GM12878 (cell line): ENCODE measurements at regions not wholly inside any gene's neighbourhood (a gene's known extent, or its start where the extent isn't known, plus 50 kb on each side); places are given as distances from the start of the nearest gene placed in this dataset.

Source experiments
- ATAC-seq: fragments of 200-7000 bp; cut with Tn5 transposase; 3 replicates; pipeline ENCODE4 v1.9.1; 2020; ENCODE audit warnings: mild to moderate bottlenecking, moderate library complexity
- BruUV-seq: library from RNA; stranded (reverse); fragments of 400-500 nt; replicated peaks from 2 replicates; lab custom pipeline; 2021; lab: Mats Ljungman, UMichigan
- CTCF ChIA-PET: fragments of 300-600 bp; sonication (Branson Sonifier 250); formaldehyde crosslinking; extraction: SDS; loops from one replicate; lab custom pipeline; 2021; ENCODE audit warnings: inconsistent platforms; lab: Yijun Ruan, JAX
- POLR2A ChIA-PET: fragments of 350-600 bp; formaldehyde crosslinking; extraction: SDS; loops from one replicate; lab custom pipeline; 2021; ENCODE audit warnings: inconsistent platforms; lab: Charles Lee
- RAD21 ChIA-PET: fragments of 300-600 bp; sonication (Branson Sonifier 250); formaldehyde crosslinking; loops from one replicate; lab custom pipeline; 2023; ENCODE audit warnings: antibody characterized with exemption; ENCODE audit not compliant: unreplicated experiment; lab: Charles Lee
- SMC1A ChIA-PET: fragments of 300-600 bp; sonication (Branson Sonifier 250); formaldehyde crosslinking; loops from one replicate; lab custom pipeline; 2023; ENCODE audit not compliant: unreplicated experiment, uncharacterized antibody; lab: Charles Lee
- DNase-seq: peaks from one replicate; pipeline ENCODE4 v3.0.0-alpha.2; 2011; ENCODE audit warnings: low read depth, low spot score
- FAIRE-seq: peaks from 3 replicates; lab custom pipeline; 2011; peaks lifted over from hg19 to GRCh38; lab: Jason Lieb, UNC
- H2AFZ ChIP-seq: 2 replicates; pipeline ENCODE4 v1.6.0; 2011; ENCODE audit warnings: low read depth, low read length, control low read depth; ENCODE audit not compliant: control insufficient read depth
- H3K27ac ChIP-seq: 2 replicates; pipeline ENCODE4 v1.5.1; 2011; ENCODE audit warnings: control low read depth; ENCODE audit not compliant: control insufficient read depth, insufficient read depth
- H3K27me3 ChIP-seq, 2 experiments: replicated peaks in 1 of 2; 2 replicates each; pipeline versions ENCODE4 v1.6.0 to v1.6.1; 2011; ENCODE audit warnings: low read length in 1 of 2; ENCODE audit not compliant: control insufficient read depth in 2 of 2, insufficient read depth in 2 of 2
- H3K36me3 ChIP-seq, 2 experiments: 2 replicates each; pipeline ENCODE4 v1.5.1; 2011; ENCODE audit warnings: low read length in 1 of 2; ENCODE audit not compliant: control insufficient read depth in 2 of 2, insufficient read depth in 2 of 2
- H3K4me1 ChIP-seq: 2 replicates; pipeline ENCODE4 v1.6.1; 2011; ENCODE audit warnings: mild to moderate bottlenecking, low read length, moderate library complexity, mixed read lengths; ENCODE audit not compliant: control insufficient read depth, insufficient read depth
- H3K4me2 ChIP-seq: 2 replicates; pipeline ENCODE4 v1.6.0; 2011; ENCODE audit warnings: control low read depth; ENCODE audit not compliant: control insufficient read depth, insufficient read depth
- H3K4me3 ChIP-seq: fragments of 200-600 bp; sonication (generic); 2 replicates; pipeline ENCODE4 v1.5.1; 2016
- H3K79me2 ChIP-seq: 2 replicates; pipeline ENCODE4 v1.6.0; 2011; ENCODE audit warnings: low read length; ENCODE audit not compliant: control insufficient read depth, insufficient read depth
- H3K9ac ChIP-seq: 2 replicates; pipeline ENCODE4 v1.8.0; 2011; ENCODE audit warnings: low read length, control low read depth, mixed read lengths; ENCODE audit not compliant: control insufficient read depth, insufficient read depth
- H3K9me3 ChIP-seq: replicated peaks from 3 replicates; pipeline ENCODE4 v1.5.1; 2011; ENCODE audit warnings: mild to moderate bottlenecking, low read length; ENCODE audit not compliant: control insufficient read depth, insufficient read depth
- H4K20me1 ChIP-seq: 2 replicates; pipeline ENCODE4 v1.6.0; 2011; ENCODE audit not compliant: control insufficient read depth, insufficient read depth
- ATF7 ChIP-seq: fragments of 450-650 bp; IDR thresholded peaks from 2 replicates; pipeline ENCODE4 v1.6.1; 2016; ENCODE audit warnings: low read depth, mild to moderate bottlenecking
- IRF4 ChIP-seq: IDR thresholded peaks from 2 replicates; pipeline ENCODE4 v1.6.1; 2011; ENCODE audit warnings: low read depth, low read length
- MEF2A ChIP-seq: IDR thresholded peaks from 2 replicates; pipeline ENCODE4 v1.6.1; 2011; ENCODE audit warnings: low read depth, mild to moderate bottlenecking, low read length, moderate library complexity; ENCODE audit not compliant: insufficient read depth
- MYC ChIP-seq: IDR thresholded peaks from 2 replicates; pipeline ENCODE4 v1.6.1; 2011; ENCODE audit warnings: mild to moderate bottlenecking, low read length, moderate library complexity, inconsistent platforms; ENCODE audit not compliant: insufficient read depth, insufficient replicate concordance, insufficient read length, severe bottlenecking
- PAX8 ChIP-seq: fragments of 450-650 bp; IDR thresholded peaks from 2 replicates; pipeline ENCODE4 v1.6.1; 2017; ENCODE audit warnings: mild to moderate bottlenecking, moderate library complexity
- POLR2AphosphoS5 ChIP-seq: IDR thresholded peaks from 2 replicates; pipeline ENCODE4 v1.6.1; 2011; ENCODE audit warnings: mild to moderate bottlenecking, low read length, inconsistent platforms
- TBL1XR1 ChIP-seq: IDR thresholded peaks from 2 replicates; pipeline ENCODE4 v1.6.1; 2012; ENCODE audit warnings: low read depth, low read length, improper control_type of control experiment
- ZNF207 ChIP-seq: fragments of 450-650 bp; IDR thresholded peaks from 2 replicates; pipeline ENCODE4 v1.6.1; 2014; ENCODE audit warnings: antibody characterized with exemption, mild to moderate bottlenecking, borderline replicate concordance
- in situ Hi-C: fragments of 300-500 bp; cut with MboI; formaldehyde crosslinking; loops from 9 replicates; pipeline ENCODE4 v1.14.3; 2018; ENCODE audit warnings: mixed read lengths
- intact Hi-C: fragments of 100-400 bp; cut with micrococcal nuclease; formaldehyde crosslinking; loops from one replicate; pipeline ENCODE4 v1.14.2; 2022; ENCODE audit not compliant: unreplicated experiment
- TF ChIP-seq, protein P1 (sequence below): fragments of 450-650 bp; formaldehyde crosslinking; IDR thresholded peaks from 2 replicates; pipeline ENCODE4 v1.5.0; 2022; ENCODE audit warnings: mild to moderate bottlenecking, missing genetic modification characterization
- TF ChIP-seq, protein P2 (sequence below): IDR thresholded peaks from 2 replicates; pipeline ENCODE4 v1.6.1; 2012; ENCODE audit warnings: low read depth, low read length, improper control_type of control experiment
- TF ChIP-seq, protein P3 (sequence below): IDR thresholded peaks from 2 replicates; pipeline ENCODE4 v1.6.1; 2011; ENCODE audit warnings: low read depth, low read length, improper control_type of control experiment, borderline replicate concordance
- TF ChIP-seq, protein P4 (sequence below): fragments of 450-650 bp; conservative IDR thresholded peaks from 2 replicates; pipeline ENCODE4 v1.6.1; 2017; ENCODE audit warnings: mild to moderate bottlenecking, moderate library complexity

DNA sequence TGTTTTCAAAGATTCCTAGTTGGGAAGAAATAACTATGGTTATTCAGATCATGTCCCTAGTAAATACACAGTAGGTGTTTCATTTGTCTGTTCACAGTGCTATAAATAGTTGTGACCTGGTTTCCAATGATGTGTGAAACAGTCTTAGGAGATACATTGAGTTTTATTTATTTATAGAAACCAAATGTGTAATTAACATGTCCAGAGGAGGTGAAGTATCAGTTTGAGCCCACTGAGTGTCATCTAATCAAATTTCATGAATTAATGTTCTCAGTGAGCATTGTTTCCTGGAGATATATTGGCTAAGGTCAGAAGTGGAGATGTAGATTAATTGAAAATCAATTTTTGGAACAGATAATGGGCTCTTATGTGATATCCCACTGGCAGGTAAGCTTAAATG lies 996.3 kb downstream of the FSTL5 start:
- FAIRE-seq = no peak
- RAD21 ChIA-PET = no interaction called here
- in situ Hi-C loops = no loop called here

More for the DNA sequence above, 996.3 kb downstream of the FSTL5 start:
- Histone ChIP-seq H4K20me1 (no peaks in the 10 kb centered on the region), H3K4me2 (no peak overlapping the region), H3K4me3 (no peak overlapping the region), H3K27ac (no peak overlapping the region), H2AFZ (no peak overlapping the region), H3K36me3 (no peaks in the 10 kb centered on the region), H3K9me3 (no peaks in the 10 kb centered on the region), H3K4me1 (no peaks in the 10 kb centered on the region), H3K27me3 (no peaks in the 10 kb centered on the region), H3K79me2 (no peaks in the 10 kb centered on the region), H3K9ac (no peak overlapping the region)
- DNase-seq (no peak), ATAC-seq (no peak)
- POLR2A ChIA-PET = no interaction called here
- SMC1A ChIA-PET = no interaction called here
- TF ChIP-seq IRF4 = no peak
- TF ChIP-seq, protein P1, sequence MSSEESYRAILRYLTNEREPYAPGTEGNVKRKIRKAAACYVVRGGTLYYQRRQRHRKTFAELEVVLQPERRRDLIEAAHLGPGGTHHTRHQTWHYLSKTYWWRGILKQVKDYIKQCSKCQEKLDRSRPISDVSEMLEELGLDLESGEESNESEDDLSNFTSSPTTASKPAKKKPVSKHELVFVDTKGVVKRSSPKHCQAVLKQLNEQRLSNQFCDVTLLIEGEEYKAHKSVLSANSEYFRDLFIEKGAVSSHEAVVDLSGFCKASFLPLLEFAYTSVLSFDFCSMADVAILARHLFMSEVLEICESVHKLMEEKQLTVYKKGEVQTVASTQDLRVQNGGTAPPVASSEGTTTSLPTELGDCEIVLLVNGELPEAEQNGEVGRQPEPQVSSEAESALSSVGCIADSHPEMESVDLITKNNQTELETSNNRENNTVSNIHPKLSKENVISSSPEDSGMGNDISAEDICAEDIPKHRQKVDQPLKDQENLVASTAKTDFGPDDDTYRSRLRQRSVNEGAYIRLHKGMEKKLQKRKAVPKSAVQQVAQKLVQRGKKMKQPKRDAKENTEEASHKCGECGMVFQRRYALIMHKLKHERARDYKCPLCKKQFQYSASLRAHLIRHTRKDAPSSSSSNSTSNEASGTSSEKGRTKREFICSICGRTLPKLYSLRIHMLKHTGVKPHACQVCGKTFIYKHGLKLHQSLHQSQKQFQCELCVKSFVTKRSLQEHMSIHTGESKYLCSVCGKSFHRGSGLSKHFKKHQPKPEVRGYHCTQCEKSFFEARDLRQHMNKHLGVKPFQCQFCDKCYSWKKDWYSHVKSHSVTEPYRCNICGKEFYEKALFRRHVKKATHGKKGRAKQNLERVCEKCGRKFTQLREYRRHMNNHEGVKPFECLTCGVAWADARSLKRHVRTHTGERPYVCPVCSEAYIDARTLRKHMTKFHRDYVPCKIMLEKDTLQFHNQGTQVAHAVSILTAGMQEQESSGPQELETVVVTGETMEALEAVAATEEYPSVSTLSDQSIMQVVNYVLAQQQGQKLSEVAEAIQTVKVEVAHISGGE (CRISPR knock-in tag) = no peak
- no peak for TF ChIP-seq ZNF207
- no peak for TF ChIP-seq MYC
- TF ChIP-seq PAX8 = no peak
- no peak for TF ChIP-seq MEF2A
- TF ChIP-seq POLR2AphosphoS5 = no peak
- TF ChIP-seq, protein P2, sequence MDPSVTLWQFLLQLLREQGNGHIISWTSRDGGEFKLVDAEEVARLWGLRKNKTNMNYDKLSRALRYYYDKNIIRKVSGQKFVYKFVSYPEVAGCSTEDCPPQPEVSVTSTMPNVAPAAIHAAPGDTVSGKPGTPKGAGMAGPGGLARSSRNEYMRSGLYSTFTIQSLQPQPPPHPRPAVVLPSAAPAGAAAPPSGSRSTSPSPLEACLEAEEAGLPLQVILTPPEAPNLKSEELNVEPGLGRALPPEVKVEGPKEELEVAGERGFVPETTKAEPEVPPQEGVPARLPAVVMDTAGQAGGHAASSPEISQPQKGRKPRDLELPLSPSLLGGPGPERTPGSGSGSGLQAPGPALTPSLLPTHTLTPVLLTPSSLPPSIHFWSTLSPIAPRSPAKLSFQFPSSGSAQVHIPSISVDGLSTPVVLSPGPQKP = no peak
- TF ChIP-seq, protein P3, sequence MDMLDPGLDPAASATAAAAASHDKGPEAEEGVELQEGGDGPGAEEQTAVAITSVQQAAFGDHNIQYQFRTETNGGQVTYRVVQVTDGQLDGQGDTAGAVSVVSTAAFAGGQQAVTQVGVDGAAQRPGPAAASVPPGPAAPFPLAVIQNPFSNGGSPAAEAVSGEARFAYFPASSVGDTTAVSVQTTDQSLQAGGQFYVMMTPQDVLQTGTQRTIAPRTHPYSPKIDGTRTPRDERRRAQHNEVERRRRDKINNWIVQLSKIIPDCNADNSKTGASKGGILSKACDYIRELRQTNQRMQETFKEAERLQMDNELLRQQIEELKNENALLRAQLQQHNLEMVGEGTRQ = no peak
- TF ChIP-seq TBL1XR1 = no peak
- TF ChIP-seq ATF7 = no peak
- TF ChIP-seq, protein P4, sequence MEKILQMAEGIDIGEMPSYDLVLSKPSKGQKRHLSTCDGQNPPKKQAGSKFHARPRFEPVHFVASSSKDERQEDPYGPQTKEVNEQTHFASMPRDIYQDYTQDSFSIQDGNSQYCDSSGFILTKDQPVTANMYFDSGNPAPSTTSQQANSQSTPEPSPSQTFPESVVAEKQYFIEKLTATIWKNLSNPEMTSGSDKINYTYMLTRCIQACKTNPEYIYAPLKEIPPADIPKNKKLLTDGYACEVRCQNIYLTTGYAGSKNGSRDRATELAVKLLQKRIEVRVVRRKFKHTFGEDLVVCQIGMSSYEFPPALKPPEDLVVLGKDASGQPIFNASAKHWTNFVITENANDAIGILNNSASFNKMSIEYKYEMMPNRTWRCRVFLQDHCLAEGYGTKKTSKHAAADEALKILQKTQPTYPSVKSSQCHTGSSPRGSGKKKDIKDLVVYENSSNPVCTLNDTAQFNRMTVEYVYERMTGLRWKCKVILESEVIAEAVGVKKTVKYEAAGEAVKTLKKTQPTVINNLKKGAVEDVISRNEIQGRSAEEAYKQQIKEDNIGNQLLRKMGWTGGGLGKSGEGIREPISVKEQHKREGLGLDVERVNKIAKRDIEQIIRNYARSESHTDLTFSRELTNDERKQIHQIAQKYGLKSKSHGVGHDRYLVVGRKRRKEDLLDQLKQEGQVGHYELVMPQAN = no peak
- intact Hi-C loops = no loop called here
- CTCF ChIA-PET = no interaction called here
- BruUV-seq = no TSS peak
